Aorta (tissue), 5 donors: ENCODE measurements at regions not wholly inside any gene's neighbourhood (a gene's known extent, or its start where the extent isn't known, plus 50 kb on each side); places are given as distances from the start of the nearest gene placed in this dataset.
A peak's percentile ranks its signal among the peaks of the same experiment; 100 is the strongest.

Experiments used
- ATAC-seq: fragments of 200-7000 bp; cut with Tn5 transposase; one replicate; pipeline ENCODE4 v1.9.1; 2022; ENCODE audit warnings: moderate library complexity; ENCODE audit not compliant: low FRiP score
- DNase-seq, 2 donors: peaks; one replicate each; pipeline ENCODE4 v3.0.0-alpha.2; 2020
- H3K27ac ChIP-seq, 2 donors: one replicate each; pipeline ENCODE4 v1.5.1; 2013; ENCODE audit warnings: low read length in 2 of 2, mild to moderate bottlenecking in 2 of 2, moderate library complexity in 2 of 2, control low read depth in 1 of 2, inconsistent platforms in 1 of 2, low read depth in 1 of 2
- H3K27me3 ChIP-seq, 2 donors: one replicate each; pipeline ENCODE4 v1.6.1; 2013; ENCODE audit warnings: control low read depth in 1 of 2, low read length in 1 of 2, mild to moderate bottlenecking in 1 of 2, moderate library complexity in 1 of 2; ENCODE audit not compliant: insufficient read depth in 2 of 2, control insufficient read depth in 1 of 2
- H3K36me3 ChIP-seq, 2 donors: one replicate each; pipeline ENCODE4 v1.6.1; 2013; ENCODE audit warnings: control low read depth in 1 of 2, low read length in 1 of 2, mild to moderate bottlenecking in 1 of 2; ENCODE audit not compliant: insufficient read depth in 2 of 2, control insufficient read depth in 1 of 2
- H3K4me1 ChIP-seq, 2 donors: one replicate each; pipeline ENCODE4 v1.6.1; 2013; ENCODE audit warnings: low read length in 2 of 2, control low read depth in 1 of 2, mild to moderate bottlenecking in 1 of 2, moderate library complexity in 1 of 2; ENCODE audit not compliant: insufficient read depth in 2 of 2, control insufficient read depth in 1 of 2
- H3K4me3 ChIP-seq, 2 donors: one replicate each; pipeline ENCODE4 v1.5.1; 2013; ENCODE audit warnings: low read length in 2 of 2, control low read depth in 1 of 2, mild to moderate bottlenecking in 1 of 2
- H3K9me3 ChIP-seq: one replicate; pipeline ENCODE4 v1.6.1; 2013; ENCODE audit warnings: mild to moderate bottlenecking, low read length; ENCODE audit not compliant: control insufficient read depth
- WGBS, 2 donors: extraction: QIAGEN DNeasy Blood & Tissue Kit; methylation state at CpG; one replicate each; pipeline ENCODE4 v1.1.7; 2013; 5-methylcytosine and 5-hydroxymethylcytosine counted together
- intact Hi-C, 2 donors: fragments of 100-400 bp; cut with DNase I; formaldehyde crosslinking; loops; one replicate each; pipeline versions ENCODE4 v1.14.2 to v1.15.0; 2022
- donor health status: healthy with polysubstance abuse.
- donor health status: Bipolar disorder and iron deficiency.
- donor health status: DM: no; HTN: no; CAD: no.
- donor health status: DM: no; HTN: no; CAD: no.
- donor health status: DM: yes; HTN: yes; CAD: no.

GRCh38 chr12:87704374-87704773 is 324.8 kb downstream of the C12orf50 start:
- DNase-seq: no peak
- H3K36me3 ChIP-seq: no peaks in the 10 kb centered on the region
- 82 to 86% methylated on average over 5 of the region's 5 CpGs for WGBS, 2 donors
- H3K4me1 ChIP-seq: no peaks in the 10 kb centered on the region
- H3K27me3 ChIP-seq: no peaks in the 10 kb centered on the region
- intact Hi-C loops: no loop called here
- no peak overlapping the region for H3K4me3 ChIP-seq
- ATAC-seq: no peak
- peaks cover 1% of the 10 kb centered on the region for H3K9me3 ChIP-seq
- no peak overlapping the region for H3K27ac ChIP-seq

GRCh38 chr12:87690236-87690810 is 338.9 kb downstream of the C12orf50 start:
- Histone ChIP-seq H3K27me3 (no peaks in the 10 kb centered on the region), H3K9me3 (no peaks in the 10 kb centered on the region), H3K27ac (no peak overlapping the region), H3K36me3 (no peaks in the 10 kb centered on the region), H3K4me1 (peaks cover 0 to 1% of the 10 kb centered on the region in 2 donors), H3K4me3 (no peak overlapping the region)
- no peak for DNase-seq
- whole genome bisulfite sequencing, 2 donors: 91 to 92% methylated on average over 7 of the region's 7 CpGs
- no peak for ATAC-seq
- intact Hi-C loops: no loop called here

GRCh38 chr12:87689196-87689595 is 340.0 kb downstream of the C12orf50 start:
- intact Hi-C loops: no loop called here
- no peak overlapping the region for H3K4me3 ChIP-seq
- WGBS, 2 donors: 92 to 95% methylated on average over 2 of the region's 2 CpGs
- no peak overlapping the region for H3K27ac ChIP-seq
- ATAC-seq (no peak), DNase-seq (no peak)
- H3K4me1 ChIP-seq: peaks cover 0 to 1% of the 10 kb centered on the region in 2 donors
- H3K9me3 ChIP-seq: no peaks in the 10 kb centered on the region
- H3K27me3 ChIP-seq: no peaks in the 10 kb centered on the region
- H3K36me3 ChIP-seq: no peaks in the 10 kb centered on the region

GRCh38 chr12:87687362-87687761 is 341.8 kb downstream of the C12orf50 start:
- WGBS, 2 donors: 3 to 4% methylated on average over 6 of the region's 6 CpGs
- no peak for ATAC-seq
- intact Hi-C loops: no loop called here
- H3K27me3 ChIP-seq: no peaks in the 10 kb centered on the region
- DNase-seq: peak in 1 of 2 donors; percentile 52
- peaks cover 0 to 1% of the 10 kb centered on the region in 2 donors for H3K4me1 ChIP-seq
- H3K27ac ChIP-seq: no peak overlapping the region
- no peaks in the 10 kb centered on the region for H3K36me3 ChIP-seq
- H3K4me3 ChIP-seq: no peak overlapping the region
- no peaks in the 10 kb centered on the region for H3K9me3 ChIP-seq

- Histone ChIP-seq H3K36me3 (no peaks in the 10 kb centered on the region), H3K27me3 (no peaks in the 10 kb centered on the region), H3K9me3 (no peaks in the 10 kb centered on the region), H3K4me3 (no peak overlapping the region), H3K4me1 (peaks cover 0 to 1% of the 10 kb centered on the region in 2 donors), H3K27ac (no peak overlapping the region)
- intact Hi-C loops: no loop called here
- no peak for DNase-seq
- no peak for ATAC-seq
Observed at GRCh38 chr12:87685696-87686095, 343.5 kb downstream of the C12orf50 start.

GRCh38 chr12:87679251-87679650 is 349.9 kb downstream of the C12orf50 start:
- Histone ChIP-seq H3K27ac (no peak overlapping the region), H3K4me1 (no peaks in the 10 kb centered on the region), H3K9me3 (no peaks in the 10 kb centered on the region), H3K36me3 (no peaks in the 10 kb centered on the region), H3K27me3 (no peaks in the 10 kb centered on the region), H3K4me3 (no peak overlapping the region)
- 93 to 97% methylated on average over 2 of the region's 2 CpGs for WGBS, 2 donors
- ATAC-seq: no peak
- intact Hi-C loops: no loop called here
- no peak for DNase-seq

- DNase-seq (no peak), ATAC-seq (no peak)
- no peak overlapping the region for H3K4me3 ChIP-seq
- H3K9me3 ChIP-seq: no peaks in the 10 kb centered on the region
- no peak overlapping the region for H3K27ac ChIP-seq
- no peaks in the 10 kb centered on the region for H3K27me3 ChIP-seq
- no peaks in the 10 kb centered on the region for H3K36me3 ChIP-seq
- H3K4me1 ChIP-seq: no peaks in the 10 kb centered on the region
- intact Hi-C loops: no loop called here
Observed at GRCh38 chr12:87678453-87678852, 350.7 kb downstream of the C12orf50 start.

GRCh38 chr12:87676731-87677130 is 352.5 kb downstream of the C12orf50 start:
- Histone ChIP-seq H3K27ac (no peak overlapping the region), H3K36me3 (no peaks in the 10 kb centered on the region), H3K4me1 (no peaks in the 10 kb centered on the region), H3K9me3 (no peaks in the 10 kb centered on the region), H3K4me3 (no peak overlapping the region), H3K27me3 (no peaks in the 10 kb centered on the region)
- DNase-seq (no peak), ATAC-seq (no peak)
- intact Hi-C loops: no loop called here

GRCh38 chr12:87671757-87672156 is 357.4 kb downstream of the C12orf50 start:
- intact Hi-C loops: no loop called here
- H3K9me3 ChIP-seq: no peaks in the 10 kb centered on the region
- no peak overlapping the region for H3K4me3 ChIP-seq
- DNase-seq (no peak), ATAC-seq (no peak)
- H3K27me3 ChIP-seq: no peaks in the 10 kb centered on the region
- H3K4me1 ChIP-seq: peaks cover 0 to 3% of the 10 kb centered on the region in 2 donors
- 97% methylated on average over 4 of the region's 4 CpGs for WGBS, 2 donors
- H3K27ac ChIP-seq: no peak overlapping the region
- H3K36me3 ChIP-seq: no peaks in the 10 kb centered on the region
